22Rv1 (cell line): ENCODE measurements at regions not wholly inside any gene's neighbourhood (a gene's known extent, or its start where the extent isn't known, plus 50 kb on each side); places are given as distances from the start of the nearest gene placed in this dataset.

ENCODE experiments used
- CTCF ChIP-seq: fragments of 450-650 bp; IDR thresholded peaks from 2 replicates; pipeline ENCODE4 v1.5.1; 2017; ENCODE audit warnings: mild to moderate bottlenecking
- ZFX ChIP-seq: fragments of 450-650 bp; IDR thresholded peaks from 2 replicates; pipeline ENCODE4 v1.6.1; 2017; ENCODE audit warnings: antibody characterized with exemption, borderline replicate concordance

DNA sequence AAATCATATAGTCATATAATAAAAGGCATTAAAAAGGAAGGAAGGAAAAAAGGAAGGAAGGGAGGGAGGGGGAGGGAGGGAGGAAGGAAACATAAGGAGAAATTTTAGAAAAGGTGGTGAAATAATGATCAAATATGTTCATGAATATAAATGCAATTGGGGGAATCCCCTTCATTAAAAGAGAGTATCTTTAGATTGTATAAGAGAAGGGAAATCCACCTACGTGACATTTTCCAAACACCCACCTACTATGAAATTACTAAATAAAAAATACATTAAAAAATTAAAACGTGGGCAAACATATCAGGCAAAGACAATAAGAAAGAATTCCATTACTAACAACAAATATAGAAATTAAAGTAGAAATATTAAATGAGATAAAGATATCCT lies 203.4 kb upstream of the PARD3B start:
- TF ChIP-seq CTCF (no peak), ZFX (no peak)
